ENCODE measurements at regions not wholly inside any gene's neighbourhood (a gene's known extent, or its start where the extent isn't known, plus 50 kb on each side); places are given as distances from the start of the nearest gene placed in this dataset.

GRCh38 chr9:1253064-1253979, 203.2 kb downstream of the DMRT2 start:
- ATAC-seq, result no peak
- DNase-seq, result no peak
- intact Hi-C loops (cut with DNase I, micrococcal nuclease), result no loop called here

GRCh38 chr9:1254071-1254470, 203.9 kb downstream of the DMRT2 start:
- DNase-seq (no peak), ATAC-seq (no peak)
- intact Hi-C loops (cut with DNase I, micrococcal nuclease), result no loop called here

- intact Hi-C loops (cut with DNase I, micrococcal nuclease), result no loop called here
- no peak for DNase-seq
- ATAC-seq, result no peak
Observed at GRCh38 chr9:1256178-1256577, 206.0 kb downstream of the DMRT2 start.

- intact Hi-C loops (cut with DNase I, micrococcal nuclease), result no loop called here
- no peak for DNase-seq
- ATAC-seq, result no peak
Observed at GRCh38 chr9:1261266-1261665, 211.1 kb downstream of the DMRT2 start.

- intact Hi-C loops (cut with DNase I, micrococcal nuclease), result no loop called here
- DNase-seq (no peak), ATAC-seq (no peak)
Observed at GRCh38 chr9:1261879-1262766, 212.0 kb downstream of the DMRT2 start.

GRCh38 chr9:1267141-1267570, 217.0 kb downstream of the DMRT2 start:
- no peak for DNase-seq
- no peak for ATAC-seq
- intact Hi-C loops (cut with DNase I, micrococcal nuclease), result no loop called here

- DNase-seq, result no peak
- peak; percentile 42 for ATAC-seq
- intact Hi-C loops (cut with DNase I, micrococcal nuclease), result no loop called here
Observed at GRCh38 chr9:1267581-1267980, 217.4 kb downstream of the DMRT2 start.

GRCh38 chr9:1269533-1270315, 219.6 kb downstream of the DMRT2 start:
- intact Hi-C loops (cut with DNase I, micrococcal nuclease), result no loop called here
- DNase-seq, result no peak
- no peak for ATAC-seq

- DNase-seq, result no peak
- intact Hi-C loops (cut with DNase I, micrococcal nuclease), result no loop called here
Observed at GRCh38 chr9:1271367-1271766, 221.2 kb downstream of the DMRT2 start.

GRCh38 chr9:1271786-1272185, 221.6 kb downstream of the DMRT2 start:
- DNase-seq (no peak), ATAC-seq (no peak)
- intact Hi-C loops (cut with DNase I, micrococcal nuclease), result no loop called here

More at GRCh38 chr9:1271367-1271766, 221.2 kb downstream of the DMRT2 start:
- no peak for ATAC-seq

GRCh38 chr9:1272488-1272887, 222.3 kb downstream of the DMRT2 start:
- ATAC-seq (peak; percentile 59), DNase-seq (no peak)
- intact Hi-C loops (cut with DNase I, micrococcal nuclease), result no loop called here

- intact Hi-C loops (cut with DNase I, micrococcal nuclease), result no loop called here
- ATAC-seq (no peak), DNase-seq (no peak)
Observed at GRCh38 chr9:1273859-1274258, 223.7 kb downstream of the DMRT2 start.

- ATAC-seq (no peak), DNase-seq (no peak)
- intact Hi-C loops (cut with DNase I, micrococcal nuclease), result no loop called here
Observed at GRCh38 chr9:1274334-1274733, 224.2 kb downstream of the DMRT2 start.

- ATAC-seq, result no peak
- intact Hi-C loops (cut with DNase I, micrococcal nuclease), result no loop called here
- no peak for DNase-seq
Observed at GRCh38 chr9:1276474-1276873, 226.3 kb downstream of the DMRT2 start.

GRCh38 chr9:1284727-1285126, 234.6 kb downstream of the DMRT2 start:
- no peak for ATAC-seq
- no peak for DNase-seq
- intact Hi-C loops (cut with DNase I, micrococcal nuclease), result loop anchor here in 1 of 2 donors (10.0 kb wide), 1 partner anchor 60 kb away; no protein-coding TSS in a partner anchor

- intact Hi-C loops (cut with DNase I, micrococcal nuclease), result loop anchor here in 1 of 2 donors (10.0 kb wide), 1 partner anchor 59 kb away; no protein-coding TSS in a partner anchor
- ATAC-seq (no peak), DNase-seq (no peak)
Observed at GRCh38 chr9:1285526-1285925, 235.4 kb downstream of the DMRT2 start.

- intact Hi-C loops (cut with DNase I, micrococcal nuclease), result no loop called here
- no peak for DNase-seq
- no peak for ATAC-seq
Observed at GRCh38 chr9:1292384-1292783, 242.2 kb downstream of the DMRT2 start.

- intact Hi-C loops (cut with DNase I, micrococcal nuclease), result no loop called here
- DNase-seq, result no peak
- ATAC-seq, result no peak
Observed at GRCh38 chr9:1294641-1295258, 244.6 kb downstream of the DMRT2 start.

- ATAC-seq (no peak), DNase-seq (no peak)
- intact Hi-C loops (cut with DNase I, micrococcal nuclease), result no loop called here
Observed at GRCh38 chr9:1296331-1296730, 246.2 kb downstream of the DMRT2 start.
